Neural crest cell (in vitro differentiated cells): ENCODE measurements at regions not wholly inside any gene's neighbourhood (a gene's known extent, or its start where the extent isn't known, plus 50 kb on each side); places are given as distances from the start of the nearest gene placed in this dataset.

ENCODE experiments used
- DNase-seq: peaks from one replicate; pipeline ENCODE4 v3.0.0; 2021; ENCODE audit warnings: low read depth, mixed read lengths, low spot score
- H3K27ac Mint-ChIP-seq: one replicate; pipeline ENCODE4 v1.8.0; 2021; ENCODE audit warnings: mild to moderate bottlenecking, mixed read lengths; ENCODE audit not compliant: unreplicated experiment
- H3K27me3 Mint-ChIP-seq: 2 replicates; pipeline ENCODE4 v1.8.0; 2021; ENCODE audit warnings: low read depth, mild to moderate bottlenecking, mixed read lengths
- H3K36me3 Mint-ChIP-seq: 2 replicates; pipeline ENCODE4 v1.8.0; 2021; ENCODE audit warnings: low read depth, mild to moderate bottlenecking, mixed read lengths
- H3K4me1 Mint-ChIP-seq: 2 replicates; pipeline ENCODE4 v1.8.0; 2021; ENCODE audit warnings: mixed read lengths
- H3K4me3 Mint-ChIP-seq: one replicate; pipeline ENCODE4 v1.8.0; 2021; ENCODE audit warnings: mild to moderate bottlenecking, mixed read lengths
- H3K9me3 Mint-ChIP-seq: 2 replicates; pipeline ENCODE4 v1.8.0; 2021; ENCODE audit warnings: mixed read lengths
- CTCF ChIP-seq: fragments of 200-600 bp; sonication (generic); conservative IDR thresholded peaks from 2 replicates; pipeline ENCODE4 v1.5.0; 2021; ENCODE audit warnings: antibody characterized with exemption, mild to moderate bottlenecking

GRCh38 chr9:11233696-11234095 lies 620.9 kb upstream of the PTPRD start:
- no peak for DNase-seq
- no peak overlapping the region for H3K4me3 Mint-ChIP-seq
- H3K9me3 Mint-ChIP-seq = peaks cover 5% of the 10 kb centered on the region
- no peaks in the 10 kb centered on the region for H3K4me1 Mint-ChIP-seq
- no peak for TF ChIP-seq CTCF
- peaks cover 3% of the 10 kb centered on the region for H3K27me3 Mint-ChIP-seq
- no peak overlapping the region for H3K27ac Mint-ChIP-seq
- H3K36me3 Mint-ChIP-seq = no peaks in the 10 kb centered on the region

- H3K27ac Mint-ChIP-seq = no peak overlapping the region
- no peak for DNase-seq
- H3K36me3 Mint-ChIP-seq = no peaks in the 10 kb centered on the region
- peaks cover 3% of the 10 kb centered on the region for H3K27me3 Mint-ChIP-seq
- H3K4me3 Mint-ChIP-seq = no peak overlapping the region
- TF ChIP-seq CTCF = no peak
- H3K9me3 Mint-ChIP-seq = no peaks in the 10 kb centered on the region
- H3K4me1 Mint-ChIP-seq = no peaks in the 10 kb centered on the region
Measured at GRCh38 chr9:11235061-11235460, 622.3 kb upstream of the PTPRD start.

DNA sequence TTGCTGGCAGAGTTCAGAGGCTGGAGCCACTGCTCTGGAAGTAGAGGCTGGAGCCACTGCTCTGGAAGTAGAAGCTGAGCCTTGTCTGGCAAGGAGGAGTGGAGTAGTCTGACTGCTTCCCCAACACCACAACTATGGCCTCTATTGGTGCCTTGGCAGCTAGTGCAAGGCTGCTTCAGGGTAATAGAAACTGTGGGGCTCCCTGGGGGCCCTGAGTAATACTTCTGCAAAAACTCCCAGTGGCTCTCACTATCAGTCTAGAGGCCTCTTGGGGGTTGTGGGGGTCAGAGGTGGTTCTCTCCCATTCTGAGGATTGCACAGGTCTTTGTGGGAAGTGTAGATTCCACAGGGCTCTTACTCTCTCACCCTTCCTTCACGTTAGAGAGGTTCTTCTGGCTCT lies 629.0 kb upstream of the PTPRD start:
- Mint-ChIP-seq H3K4me3 (no peak overlapping the region), H3K36me3 (no peaks in the 10 kb centered on the region), H3K27me3 (no peaks in the 10 kb centered on the region), H3K9me3 (peaks cover 6% of the 10 kb centered on the region), H3K27ac (no peak overlapping the region), H3K4me1 (no peaks in the 10 kb centered on the region)
- TF ChIP-seq CTCF = no peak
- DNase-seq = no peak

DNA sequence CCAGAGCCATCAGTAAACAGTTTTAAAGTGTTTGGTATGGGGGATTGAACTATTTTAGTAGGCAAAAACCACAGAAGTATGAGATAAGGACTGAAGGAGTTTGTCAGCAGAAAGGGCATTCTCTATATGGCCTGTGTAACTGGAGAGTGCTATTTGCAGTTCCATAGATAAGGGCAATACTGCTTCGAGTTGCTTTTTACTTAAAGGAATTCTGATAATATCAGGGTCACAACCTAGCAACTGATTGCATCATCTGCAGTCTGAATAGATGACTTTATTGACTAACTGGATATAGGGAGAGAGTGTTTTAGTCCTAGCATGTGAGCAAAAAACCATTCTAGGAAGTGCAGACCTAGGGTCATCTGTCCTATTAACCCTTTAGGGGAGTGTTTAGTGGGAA lies 645.2 kb upstream of the PTPRD start:
- Mint-ChIP-seq H3K27me3 (no peaks in the 10 kb centered on the region), H3K36me3 (no peaks in the 10 kb centered on the region), H3K9me3 (peaks cover 5% of the 10 kb centered on the region), H3K4me3 (no peak overlapping the region), H3K27ac (no peak overlapping the region), H3K4me1 (peaks cover 6% of the 10 kb centered on the region)
- no peak for TF ChIP-seq CTCF
- DNase-seq = no peak

DNA sequence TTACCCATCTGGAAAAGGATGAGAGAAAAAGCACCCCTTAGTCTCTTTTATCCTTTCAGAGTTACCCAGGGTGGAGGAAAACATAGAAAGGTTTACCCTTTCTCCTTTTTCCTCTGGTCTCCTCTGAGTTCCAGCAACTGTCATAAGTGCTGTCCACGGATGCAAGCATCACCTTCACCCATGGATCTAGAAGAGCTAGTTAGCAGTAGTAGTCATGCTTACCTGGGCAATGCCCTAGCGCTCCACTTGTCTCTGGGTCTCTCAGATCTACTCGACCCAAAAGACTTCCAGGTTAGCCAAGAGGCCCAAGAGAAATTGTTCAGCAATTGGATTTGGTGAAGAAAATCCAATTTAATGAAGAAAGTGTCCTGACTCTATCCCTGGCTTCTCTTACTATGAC lies 656.2 kb upstream of the PTPRD start:
- no peak overlapping the region for H3K4me3 Mint-ChIP-seq
- H3K4me1 Mint-ChIP-seq = no peaks in the 10 kb centered on the region
- DNase-seq = no peak
- H3K27ac Mint-ChIP-seq = no peak overlapping the region
- no peak for TF ChIP-seq CTCF
- H3K9me3 Mint-ChIP-seq = peaks cover 14% of the 10 kb centered on the region
- H3K36me3 Mint-ChIP-seq = no peaks in the 10 kb centered on the region
- H3K27me3 Mint-ChIP-seq = no peaks in the 10 kb centered on the region

DNA sequence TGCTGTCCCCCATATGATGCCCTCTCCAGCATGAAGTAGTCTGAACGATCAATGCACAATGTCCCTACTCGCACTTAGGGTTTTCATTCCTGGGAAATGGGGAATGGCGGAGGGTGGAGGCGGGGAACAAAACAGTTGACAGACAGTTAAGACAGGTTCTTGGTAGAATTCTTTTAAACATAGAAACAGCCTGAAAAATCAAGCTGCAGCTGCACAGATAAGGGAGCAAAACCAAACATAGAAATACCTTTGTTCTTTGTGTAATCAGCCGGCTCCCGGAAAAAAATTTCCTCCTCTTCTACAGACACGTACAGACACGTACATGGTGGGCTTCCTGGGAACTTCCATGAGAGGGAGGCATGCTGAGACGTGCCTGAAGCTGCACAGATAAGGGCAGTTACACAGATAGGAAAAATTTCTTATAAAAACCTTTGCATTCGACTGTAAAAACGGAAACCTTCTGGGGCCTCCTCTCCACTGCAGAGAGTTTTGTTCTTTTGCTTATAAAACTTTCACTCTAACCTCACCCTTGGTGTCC lies 662.4 kb upstream of the PTPRD start:
- no peak overlapping the region for H3K27ac Mint-ChIP-seq
- H3K27me3 Mint-ChIP-seq = no peaks in the 10 kb centered on the region
- H3K36me3 Mint-ChIP-seq = no peaks in the 10 kb centered on the region
- H3K9me3 Mint-ChIP-seq = peaks cover 7% of the 10 kb centered on the region
- H3K4me3 Mint-ChIP-seq = no peak overlapping the region
- H3K4me1 Mint-ChIP-seq = no peaks in the 10 kb centered on the region
- TF ChIP-seq CTCF = no peak
- no peak for DNase-seq
